ENCODE measurements at regions not wholly inside any gene's neighbourhood (a gene's known extent, or its start where the extent isn't known, plus 50 kb on each side); places are given as distances from the start of the nearest gene placed in this dataset.

DNA sequence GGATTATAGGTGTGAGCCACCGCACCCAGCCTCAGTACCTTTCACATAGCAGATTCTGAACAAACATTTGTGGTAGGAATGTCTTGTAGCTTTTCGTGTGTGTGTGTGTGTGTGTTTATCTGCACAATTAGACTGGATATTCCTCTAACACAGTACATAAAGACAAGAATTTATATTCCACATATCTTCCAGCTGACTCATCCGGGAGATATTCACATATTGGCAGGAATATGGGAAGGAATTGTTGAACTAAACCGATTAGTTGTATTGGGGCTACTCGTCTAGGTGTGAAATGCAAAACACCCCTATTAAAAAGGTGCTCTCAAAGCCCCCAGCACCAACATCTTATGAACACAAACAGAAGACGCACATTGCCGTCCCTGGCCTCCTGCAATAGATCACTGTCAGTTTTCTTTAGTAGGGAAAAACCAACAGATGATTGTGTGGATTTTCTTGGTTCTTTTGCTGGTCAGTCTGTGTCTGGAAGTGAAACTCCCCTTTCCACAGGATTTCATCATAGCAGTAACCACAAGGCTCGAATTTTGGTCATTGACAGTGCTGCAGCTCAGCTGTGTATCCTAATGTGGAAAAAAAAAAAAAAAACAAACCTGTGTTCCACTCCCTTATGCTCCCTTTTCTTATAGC lies 208.5 kb upstream of the ACVR2A start:
- TF ChIP-seq, protein P1, sequence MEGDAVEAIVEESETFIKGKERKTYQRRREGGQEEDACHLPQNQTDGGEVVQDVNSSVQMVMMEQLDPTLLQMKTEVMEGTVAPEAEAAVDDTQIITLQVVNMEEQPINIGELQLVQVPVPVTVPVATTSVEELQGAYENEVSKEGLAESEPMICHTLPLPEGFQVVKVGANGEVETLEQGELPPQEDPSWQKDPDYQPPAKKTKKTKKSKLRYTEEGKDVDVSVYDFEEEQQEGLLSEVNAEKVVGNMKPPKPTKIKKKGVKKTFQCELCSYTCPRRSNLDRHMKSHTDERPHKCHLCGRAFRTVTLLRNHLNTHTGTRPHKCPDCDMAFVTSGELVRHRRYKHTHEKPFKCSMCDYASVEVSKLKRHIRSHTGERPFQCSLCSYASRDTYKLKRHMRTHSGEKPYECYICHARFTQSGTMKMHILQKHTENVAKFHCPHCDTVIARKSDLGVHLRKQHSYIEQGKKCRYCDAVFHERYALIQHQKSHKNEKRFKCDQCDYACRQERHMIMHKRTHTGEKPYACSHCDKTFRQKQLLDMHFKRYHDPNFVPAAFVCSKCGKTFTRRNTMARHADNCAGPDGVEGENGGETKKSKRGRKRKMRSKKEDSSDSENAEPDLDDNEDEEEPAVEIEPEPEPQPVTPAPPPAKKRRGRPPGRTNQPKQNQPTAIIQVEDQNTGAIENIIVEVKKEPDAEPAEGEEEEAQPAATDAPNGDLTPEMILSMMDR (IDR thresholded peaks at IDR 0.05) = no peak
- no peak for TF ChIP-seq POLR2A (IDR thresholded peaks at IDR 0.05)
